HCT116 (cell line): ENCODE measurements at regions not wholly inside any gene's neighbourhood (a gene's known extent, or its start where the extent isn't known, plus 50 kb on each side); places are given as distances from the start of the nearest gene placed in this dataset.
"Not testable (repeated sequence)": the region's sequence is repeated elsewhere in the genome, so short reads cannot be mapped to it uniquely, and the experiment has no call there.

Experiments
- ATF3 ChIP-seq: IDR thresholded peaks from 2 replicates; pipeline ENCODE4 v1.6.1; 2012
- CEBPB ChIP-seq: IDR thresholded peaks from 2 replicates; pipeline ENCODE4 v1.6.1; 2012; ENCODE audit warnings: low read depth
- CTCF ChIP-seq, 3 experiments: fragments of 200-600 bp in 1 of 3; sonication (generic) in 1 of 3; IDR thresholded peaks in 2 of 3; conservative IDR thresholded peaks in 1 of 3; 2 replicates each; pipeline ENCODE4 v1.5.1; 2012 to 2017; ENCODE audit warnings: low read depth in 2 of 3, low read length in 2 of 3, antibody characterized with exemption in 1 of 3, borderline replicate concordance in 1 of 3, control low read depth in 1 of 3, mild to moderate bottlenecking in 1 of 3, mixed read lengths in 1 of 3, mixed run types in 1 of 3, moderate library complexity in 1 of 3; ENCODE audit not compliant: insufficient read depth in 1 of 3
- EZH2 ChIP-seq: fragments of 200-600 bp; sonication (generic); IDR thresholded peaks from 2 replicates; pipeline ENCODE4 v1.6.1; 2017; ENCODE audit warnings: antibody characterized with exemption, mixed run types
- FOSL1 ChIP-seq: IDR thresholded peaks from 2 replicates; pipeline ENCODE4 v1.6.1; 2012; ENCODE audit warnings: low read depth
- POLR2A ChIP-seq: IDR thresholded peaks from 2 replicates; pipeline ENCODE4 v1.7.0; 2011; ENCODE audit warnings: borderline replicate concordance; ENCODE audit not compliant: insufficient read depth, insufficient read length; ENCODE audit errors: extremely low read depth
- POLR2AphosphoS5 ChIP-seq: IDR thresholded peaks from 2 replicates; pipeline ENCODE4 v1.6.1; 2011; ENCODE audit warnings: mild to moderate bottlenecking, low read depth, low read length, moderate library complexity
- RAD21 ChIP-seq: IDR thresholded peaks from 2 replicates; pipeline ENCODE4 v1.6.1; 2012; ENCODE audit warnings: low read depth, mild to moderate bottlenecking
- SIN3A ChIP-seq: IDR thresholded peaks from 2 replicates; pipeline ENCODE4 v1.6.1; 2012; ENCODE audit warnings: low read depth
- SP1 ChIP-seq: IDR thresholded peaks from 2 replicates; pipeline ENCODE4 v1.6.1; 2012; ENCODE audit warnings: low read depth
- SRF ChIP-seq: IDR thresholded peaks from 2 replicates; pipeline ENCODE4 v1.6.1; 2012; ENCODE audit warnings: low read depth
- TCF7L2 ChIP-seq: IDR thresholded peaks from 2 replicates; pipeline ENCODE4 v1.7.0; 2011; ENCODE audit warnings: borderline replicate concordance, inconsistent platforms; ENCODE audit not compliant: insufficient read depth, insufficient read length; ENCODE audit errors: extremely low read depth
- YY1 ChIP-seq: IDR thresholded peaks from 2 replicates; pipeline ENCODE4 v1.6.1; 2011; ENCODE audit warnings: low read length, low read depth, moderate library complexity, mild to moderate bottlenecking; ENCODE audit not compliant: insufficient replicate concordance; ENCODE audit errors: extremely low read depth
- ZNF274 ChIP-seq: fragments of 200-500 bp; sonication (Bioruptor generic); IDR thresholded peaks from 2 replicates; pipeline ENCODE4 v1.6.1; 2014; ENCODE audit warnings: mild to moderate bottlenecking, low read depth, low read length, inconsistent platforms

- not testable (repeated sequence) for TF ChIP-seq CTCF (IDR thresholded peaks at IDR 0.05 in 2 of 3, conservative IDR thresholded peaks at IDR 0.05 in 1 of 3; ENCODE audit: borderline replicate concordance in 1 of 3, insufficient read depth in 1 of 3, low read depth in 2 of 3, low read length in 2 of 3); POLR2A; POLR2AphosphoS5; YY1; EZH2; CEBPB; ATF3; TCF7L2; SIN3A; FOSL1; SP1; SRF; RAD21; ZNF274
Measured at GRCh38 chr3:16077681-16078080, 96.8 kb upstream of the GALNT15 start.
